Loucy (cell line): ENCODE measurements at regions not wholly inside any gene's neighbourhood (a gene's known extent, or its start where the extent isn't known, plus 50 kb on each side); places are given as distances from the start of the nearest gene placed in this dataset.

ENCODE experiments used
- H2AFZ ChIP-seq: fragments of 200-600 bp; sonication (generic); 2 replicates; pipeline ENCODE4 v1.6.0; 2016; ENCODE audit warnings: antibody characterized with exemption, mild to moderate bottlenecking, low read length, moderate library complexity
- H3F3A ChIP-seq: fragments of 200-600 bp; 2 replicates; pipeline ENCODE4 v1.6.0; 2016; ENCODE audit warnings: antibody characterized with exemption, low read depth, mild to moderate bottlenecking
- H3K27me3 ChIP-seq: fragments of 200-600 bp; sonication (generic); 2 replicates; pipeline ENCODE4 v1.6.1; 2014; ENCODE audit warnings: low read length, mild to moderate bottlenecking; ENCODE audit not compliant: insufficient read depth, poor library complexity, severe bottlenecking
- H3K36me3 ChIP-seq: fragments of 200-600 bp; sonication (generic); 2 replicates; pipeline ENCODE4 v1.6.1; 2016; ENCODE audit warnings: low read length; ENCODE audit not compliant: insufficient read depth
- H3K4me1 ChIP-seq: fragments of 200-600 bp; sonication (generic); 2 replicates; pipeline ENCODE4 v1.5.1; 2014; ENCODE audit warnings: low read length, mild to moderate bottlenecking; ENCODE audit not compliant: insufficient read depth, poor library complexity, severe bottlenecking
- H3K4me2 ChIP-seq: fragments of 200-600 bp; sonication (generic); 2 replicates; pipeline ENCODE4 v1.6.0; 2014; ENCODE audit warnings: antibody characterized with exemption, low read length, low read depth, mild to moderate bottlenecking; ENCODE audit not compliant: poor library complexity, severe bottlenecking
- H3K4me3 ChIP-seq: fragments of 200-600 bp; sonication (generic); 2 replicates; pipeline ENCODE4 v1.5.1; 2014; ENCODE audit warnings: low read length, mild to moderate bottlenecking, mixed read lengths; ENCODE audit not compliant: poor library complexity, severe bottlenecking
- H3K79me2 ChIP-seq: fragments of 200-600 bp; sonication (generic); 2 replicates; pipeline ENCODE4 v1.6.1; 2014; ENCODE audit warnings: low read length; ENCODE audit not compliant: insufficient read depth
- H3K9ac ChIP-seq: fragments of 200-600 bp; sonication (generic); 2 replicates; pipeline ENCODE4 v1.6.0; 2014; ENCODE audit warnings: mild to moderate bottlenecking, low read depth, low read length, moderate library complexity; ENCODE audit not compliant: poor library complexity, severe bottlenecking
- H3K9me2 ChIP-seq: fragments of 200-600 bp; sonication (generic); replicated peaks from 2 replicates; pipeline ENCODE4 v1.6.1; 2016; ENCODE audit warnings: low read depth, low read length, mixed read lengths
- H3K9me3 ChIP-seq: fragments of 200-600 bp; sonication (generic); 2 replicates; pipeline ENCODE4 v1.6.1; 2014; ENCODE audit warnings: mild to moderate bottlenecking, antibody characterized with exemption, low read length, low read depth; ENCODE audit not compliant: insufficient read depth
- H4K20me1 ChIP-seq: fragments of 200-600 bp; sonication (generic); 2 replicates; pipeline ENCODE4 v1.6.0; 2014; ENCODE audit warnings: antibody characterized with exemption, low read length, mild to moderate bottlenecking; ENCODE audit not compliant: insufficient read depth, poor library complexity, severe bottlenecking
- EZH2phosphoT487 ChIP-seq: fragments of 200-600 bp; IDR thresholded peaks from 2 replicates; pipeline ENCODE4 v1.6.1; 2018; ENCODE audit warnings: antibody characterized with exemption, mild to moderate bottlenecking, moderate library complexity, borderline replicate concordance
- TF ChIP-seq, protein P1 (sequence below): fragments of 200-600 bp; sonication (generic); conservative IDR thresholded peaks from 2 replicates; pipeline ENCODE4 v1.5.1; 2014; ENCODE audit warnings: mild to moderate bottlenecking, antibody characterized with exemption, low read length

DNA sequence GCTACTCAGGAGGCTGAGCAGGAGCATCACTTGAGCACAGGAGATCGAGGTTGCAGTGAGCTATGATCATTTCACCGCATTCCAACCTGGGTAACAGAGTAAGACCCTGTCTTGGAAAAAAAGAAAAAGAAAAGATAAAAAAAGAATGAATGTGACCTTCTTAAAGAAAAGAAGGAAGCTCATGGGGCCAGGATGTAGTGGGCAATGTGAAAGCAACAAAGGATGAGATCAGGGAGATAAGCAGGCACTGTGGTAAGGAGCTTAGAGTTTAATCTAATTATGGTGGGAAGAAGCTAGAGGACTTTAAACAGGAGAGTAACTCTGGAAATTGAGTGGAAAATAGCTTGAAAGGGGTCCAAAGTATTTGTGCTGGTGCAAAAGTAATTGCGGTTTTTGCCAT lies 231.6 kb upstream of the UBE2E2 start:
- no peaks in the 10 kb centered on the region for H4K20me1 ChIP-seq
- no peaks in the 10 kb centered on the region for H3K79me2 ChIP-seq
- H3K4me2 ChIP-seq: peak overlapping the region; percentile 8
- no peak overlapping the region for H3K4me3 ChIP-seq
- H3K27me3 ChIP-seq: no peaks in the 10 kb centered on the region
- H3K4me1 ChIP-seq: peaks cover 9% of the 10 kb centered on the region
- no peaks in the 10 kb centered on the region for H3K9me3 ChIP-seq
- H3F3A ChIP-seq: no peaks in the 10 kb centered on the region
- no peaks in the 10 kb centered on the region for H3K9me2 ChIP-seq
- no peak for TF ChIP-seq EZH2phosphoT487
- TF ChIP-seq, protein P1, sequence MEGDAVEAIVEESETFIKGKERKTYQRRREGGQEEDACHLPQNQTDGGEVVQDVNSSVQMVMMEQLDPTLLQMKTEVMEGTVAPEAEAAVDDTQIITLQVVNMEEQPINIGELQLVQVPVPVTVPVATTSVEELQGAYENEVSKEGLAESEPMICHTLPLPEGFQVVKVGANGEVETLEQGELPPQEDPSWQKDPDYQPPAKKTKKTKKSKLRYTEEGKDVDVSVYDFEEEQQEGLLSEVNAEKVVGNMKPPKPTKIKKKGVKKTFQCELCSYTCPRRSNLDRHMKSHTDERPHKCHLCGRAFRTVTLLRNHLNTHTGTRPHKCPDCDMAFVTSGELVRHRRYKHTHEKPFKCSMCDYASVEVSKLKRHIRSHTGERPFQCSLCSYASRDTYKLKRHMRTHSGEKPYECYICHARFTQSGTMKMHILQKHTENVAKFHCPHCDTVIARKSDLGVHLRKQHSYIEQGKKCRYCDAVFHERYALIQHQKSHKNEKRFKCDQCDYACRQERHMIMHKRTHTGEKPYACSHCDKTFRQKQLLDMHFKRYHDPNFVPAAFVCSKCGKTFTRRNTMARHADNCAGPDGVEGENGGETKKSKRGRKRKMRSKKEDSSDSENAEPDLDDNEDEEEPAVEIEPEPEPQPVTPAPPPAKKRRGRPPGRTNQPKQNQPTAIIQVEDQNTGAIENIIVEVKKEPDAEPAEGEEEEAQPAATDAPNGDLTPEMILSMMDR: no peak
- no peak overlapping the region for H2AFZ ChIP-seq
- H3K36me3 ChIP-seq: no peaks in the 10 kb centered on the region
- H3K9ac ChIP-seq: no peak overlapping the region

DNA sequence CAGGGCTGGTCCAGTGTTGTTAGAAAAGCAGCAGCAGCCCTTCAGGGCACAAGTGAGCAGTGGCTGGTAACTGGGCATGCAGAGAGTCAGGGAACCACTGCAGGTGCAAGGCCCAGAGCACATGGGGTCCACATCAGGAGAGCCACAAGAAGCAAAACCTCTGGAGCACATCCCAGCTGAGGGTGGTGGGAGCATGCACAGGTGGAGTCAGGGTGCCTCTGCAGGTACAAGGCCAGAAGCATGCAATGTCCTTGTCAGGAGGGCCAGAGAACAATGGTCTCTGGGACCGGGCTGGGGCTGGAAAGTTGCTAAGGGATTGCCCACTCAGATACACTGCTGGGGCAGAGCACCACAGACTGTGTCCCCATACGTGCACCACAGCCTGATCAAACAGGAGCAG lies 226.1 kb upstream of the UBE2E2 start:
- no peaks in the 10 kb centered on the region for H3K9me3 ChIP-seq
- no peak overlapping the region for H3K9ac ChIP-seq
- H2AFZ ChIP-seq: peak overlapping the region; percentile 92; the same call in 1 of the 2 replicates
- no peaks in the 10 kb centered on the region for H3K79me2 ChIP-seq
- H3F3A ChIP-seq: no peaks in the 10 kb centered on the region
- H3K4me2 ChIP-seq: no peak overlapping the region
- no peaks in the 10 kb centered on the region for H3K36me3 ChIP-seq
- no peaks in the 10 kb centered on the region for H3K9me2 ChIP-seq
- H4K20me1 ChIP-seq: no peaks in the 10 kb centered on the region
- H3K4me1 ChIP-seq: peaks cover 3% of the 10 kb centered on the region
- H3K27me3 ChIP-seq: no peaks in the 10 kb centered on the region
- TF ChIP-seq EZH2phosphoT487: no peak
- TF ChIP-seq, protein P1: no peak
- H3K4me3 ChIP-seq: no peak overlapping the region

DNA sequence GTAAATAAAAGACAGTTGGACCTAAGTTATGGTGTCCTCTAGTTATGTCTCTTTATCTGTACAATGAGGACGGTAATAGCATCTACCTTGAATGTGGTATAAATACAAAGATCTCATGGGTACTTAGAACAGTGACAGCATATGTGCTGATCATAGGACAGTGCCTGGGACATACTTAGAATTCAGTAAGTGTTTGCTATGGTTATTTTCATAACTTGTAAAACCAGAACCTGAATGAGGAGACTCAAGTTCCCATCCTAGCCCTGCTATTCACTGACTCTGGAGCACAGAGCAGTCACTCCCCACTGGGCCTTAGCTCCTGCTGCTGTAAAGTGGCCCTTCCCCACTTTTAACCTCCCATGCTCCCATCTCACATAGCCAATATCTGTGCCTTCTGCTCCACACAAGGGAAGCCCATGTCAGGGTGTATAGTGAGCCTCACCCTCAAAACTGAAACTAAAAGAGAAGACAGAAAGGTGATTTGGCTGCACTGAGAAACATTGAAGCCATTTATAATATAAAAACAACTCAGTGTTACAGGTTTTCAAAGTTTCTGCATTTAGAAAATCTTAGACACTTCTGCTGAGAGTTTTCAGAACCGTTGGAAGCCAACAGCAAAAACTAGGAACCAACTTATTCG lies 225.4 kb upstream of the UBE2E2 start:
- Histone ChIP-seq H2AFZ (peak overlapping the region; percentile 92), H3K9me2 (no peaks in the 10 kb centered on the region)

More for the DNA sequence above, 225.4 kb upstream of the UBE2E2 start:
- no peaks in the 10 kb centered on the region for H3F3A ChIP-seq
- H4K20me1 ChIP-seq: no peaks in the 10 kb centered on the region
- H3K4me2 ChIP-seq: peak overlapping the region; percentile 60
- no peak overlapping the region for H3K9ac ChIP-seq
- no peaks in the 10 kb centered on the region for H3K27me3 ChIP-seq
- no peaks in the 10 kb centered on the region for H3K9me3 ChIP-seq
- peaks cover 3% of the 10 kb centered on the region for H3K4me1 ChIP-seq
- no peaks in the 10 kb centered on the region for H3K79me2 ChIP-seq
- no peaks in the 10 kb centered on the region for H3K36me3 ChIP-seq
- peak overlapping the region; percentile 27 for H3K4me3 ChIP-seq
- TF ChIP-seq, protein P1: no peak
- no peak for TF ChIP-seq EZH2phosphoT487
